ENCODE measurements at regions not wholly inside any gene's neighbourhood (a gene's known extent, or its start where the extent isn't known, plus 50 kb on each side); places are given as distances from the start of the nearest gene placed in this dataset.

- no peak for TF ChIP-seq ZNF274 (IDR thresholded peaks at IDR 0.05; ENCODE audit: low read depth, low read length)
- no peak overlapping the region for H3K4me3 ChIP-seq (ENCODE audit: low read length)
These were observed 738.1 kb downstream of the QKI start for GRCh38 chr6:164152611-164153010.

GRCh38 chr6:164151161-164152120, 736.9 kb downstream of the QKI start:
- no peak for TF ChIP-seq ZNF274 (IDR thresholded peaks at IDR 0.05; ENCODE audit: low read depth, low read length)
- no peak overlapping the region for H3K4me3 ChIP-seq (ENCODE audit: low read length)

- no peak for TF ChIP-seq ZNF274 (IDR thresholded peaks at IDR 0.05; ENCODE audit: low read depth, low read length)
These were observed 735.7 kb downstream of the QKI start for GRCh38 chr6:164150232-164150631.

GRCh38 chr6:164148788-164149187, 734.3 kb downstream of the QKI start:
- no peak overlapping the region for H3K4me3 ChIP-seq (ENCODE audit: low read length)
- no peak for TF ChIP-seq ZNF274 (IDR thresholded peaks at IDR 0.05; ENCODE audit: low read depth, low read length)

More at GRCh38 chr6:164150232-164150631, 735.7 kb downstream of the QKI start:
- H3K4me3 ChIP-seq (ENCODE audit: low read length): no peak overlapping the region

- no peak overlapping the region for H3K4me3 ChIP-seq (ENCODE audit: low read length)
- no peak for TF ChIP-seq ZNF274 (IDR thresholded peaks at IDR 0.05; ENCODE audit: low read depth, low read length)
These were observed 729.8 kb downstream of the QKI start for GRCh38 chr6:164144316-164144715.

- no peak overlapping the region for H3K4me3 ChIP-seq (ENCODE audit: low read length)
- TF ChIP-seq ZNF274 (IDR thresholded peaks at IDR 0.05; ENCODE audit: low read depth, low read length): no peak
These were observed 727.8 kb downstream of the QKI start for GRCh38 chr6:164142322-164142721.

GRCh38 chr6:164135511-164136132, 721.1 kb downstream of the QKI start:
- TF ChIP-seq ZNF274 (IDR thresholded peaks at IDR 0.05; ENCODE audit: low read depth, low read length): no peak
- no peak overlapping the region for H3K4me3 ChIP-seq (ENCODE audit: low read length)

- H3K4me3 ChIP-seq (ENCODE audit: low read length): no peak overlapping the region
- no peak for TF ChIP-seq ZNF274 (IDR thresholded peaks at IDR 0.05; ENCODE audit: low read depth, low read length)
These were observed 718.6 kb downstream of the QKI start for GRCh38 chr6:164133095-164133494.

GRCh38 chr6:164130585-164130984, 716.1 kb downstream of the QKI start:
- TF ChIP-seq ZNF274 (IDR thresholded peaks at IDR 0.05; ENCODE audit: low read depth, low read length): no peak
- H3K4me3 ChIP-seq (ENCODE audit: low read length): no peak overlapping the region

GRCh38 chr6:164130151-164130550, 715.6 kb downstream of the QKI start:
- no peak for TF ChIP-seq ZNF274 (IDR thresholded peaks at IDR 0.05; ENCODE audit: low read depth, low read length)
- H3K4me3 ChIP-seq (ENCODE audit: low read length): no peak overlapping the region

GRCh38 chr6:164129218-164129617, 714.7 kb downstream of the QKI start:
- no peak for TF ChIP-seq ZNF274 (IDR thresholded peaks at IDR 0.05; ENCODE audit: low read depth, low read length)
- H3K4me3 ChIP-seq (ENCODE audit: low read length): no peak overlapping the region

GRCh38 chr6:164128101-164128500, 713.6 kb downstream of the QKI start:
- H3K4me3 ChIP-seq (ENCODE audit: low read length): no peak overlapping the region

GRCh38 chr6:164124986-164125385, 710.5 kb downstream of the QKI start:
- TF ChIP-seq ZNF274 (IDR thresholded peaks at IDR 0.05; ENCODE audit: low read depth, low read length): no peak
- H3K4me3 ChIP-seq (ENCODE audit: low read length): no peak overlapping the region

More at GRCh38 chr6:164128101-164128500, 713.6 kb downstream of the QKI start:
- TF ChIP-seq ZNF274 (IDR thresholded peaks at IDR 0.05; ENCODE audit: low read depth, low read length): no peak

- no peak overlapping the region for H3K4me3 ChIP-seq (ENCODE audit: low read length)
- TF ChIP-seq ZNF274 (IDR thresholded peaks at IDR 0.05; ENCODE audit: low read depth, low read length): no peak
These were observed 710.0 kb downstream of the QKI start for GRCh38 chr6:164124473-164124872.

GRCh38 chr6:164122109-164122508, 707.6 kb downstream of the QKI start:
- TF ChIP-seq ZNF274 (IDR thresholded peaks at IDR 0.05; ENCODE audit: low read depth, low read length): no peak
- no peak overlapping the region for H3K4me3 ChIP-seq (ENCODE audit: low read length)
